Neutrophil (primary cell): ENCODE measurements at regions not wholly inside any gene's neighbourhood (a gene's known extent, or its start where the extent isn't known, plus 50 kb on each side); places are given as distances from the start of the nearest gene placed in this dataset.

Experiments used
- H3K27ac ChIP-seq: fragments of 200-600 bp; sonication (generic); 2 replicates; pipeline ENCODE4 v1.5.1; 2016; ENCODE audit warnings: mild to moderate bottlenecking, moderate library complexity
- H3K27me3 ChIP-seq: fragments of 200-600 bp; sonication (generic); 2 replicates; pipeline ENCODE4 v1.6.0; 2016; ENCODE audit warnings: mild to moderate bottlenecking
- H3K36me3 ChIP-seq: fragments of 200-600 bp; sonication (generic); 2 replicates; pipeline ENCODE4 v1.5.1; 2017
- H3K4me1 ChIP-seq, 2 experiments: fragments of 200-600 bp in 1 of 2; sonication (generic) in 1 of 2; 1 replicate in 1 of 2; 2 replicates in 1 of 2; pipeline versions ENCODE4 v1.5.1 to v1.6.1; 2013 to 2016; ENCODE audit warnings: low read depth in 1 of 2, low read length in 1 of 2, mild to moderate bottlenecking in 1 of 2, moderate library complexity in 1 of 2; ENCODE audit not compliant: control insufficient read depth in 1 of 2, insufficient read depth in 1 of 2
- H3K4me3 ChIP-seq, 2 experiments: fragments of 200-600 bp in 1 of 2; sonication (generic) in 1 of 2; 1 replicate in 1 of 2; 2 replicates in 1 of 2; pipeline ENCODE4 v1.5.1; 2013 to 2016; ENCODE audit warnings: low read depth in 1 of 2, low read length in 1 of 2, mild to moderate bottlenecking in 1 of 2, moderate library complexity in 1 of 2
- H3K9me3 ChIP-seq: fragments of 200-600 bp; sonication (generic); 2 replicates; pipeline ENCODE4 v1.5.1; 2016
- TF ChIP-seq, protein P1 (sequence below): fragments of 200-600 bp; sonication (generic); IDR thresholded peaks from 2 replicates; pipeline ENCODE4 v1.5.1; 2016; ENCODE audit warnings: antibody characterized with exemption

GRCh38 chr14:23694949-23695663 lies 58.9 kb downstream of the DHRS2 start:
- TF ChIP-seq, protein P1, sequence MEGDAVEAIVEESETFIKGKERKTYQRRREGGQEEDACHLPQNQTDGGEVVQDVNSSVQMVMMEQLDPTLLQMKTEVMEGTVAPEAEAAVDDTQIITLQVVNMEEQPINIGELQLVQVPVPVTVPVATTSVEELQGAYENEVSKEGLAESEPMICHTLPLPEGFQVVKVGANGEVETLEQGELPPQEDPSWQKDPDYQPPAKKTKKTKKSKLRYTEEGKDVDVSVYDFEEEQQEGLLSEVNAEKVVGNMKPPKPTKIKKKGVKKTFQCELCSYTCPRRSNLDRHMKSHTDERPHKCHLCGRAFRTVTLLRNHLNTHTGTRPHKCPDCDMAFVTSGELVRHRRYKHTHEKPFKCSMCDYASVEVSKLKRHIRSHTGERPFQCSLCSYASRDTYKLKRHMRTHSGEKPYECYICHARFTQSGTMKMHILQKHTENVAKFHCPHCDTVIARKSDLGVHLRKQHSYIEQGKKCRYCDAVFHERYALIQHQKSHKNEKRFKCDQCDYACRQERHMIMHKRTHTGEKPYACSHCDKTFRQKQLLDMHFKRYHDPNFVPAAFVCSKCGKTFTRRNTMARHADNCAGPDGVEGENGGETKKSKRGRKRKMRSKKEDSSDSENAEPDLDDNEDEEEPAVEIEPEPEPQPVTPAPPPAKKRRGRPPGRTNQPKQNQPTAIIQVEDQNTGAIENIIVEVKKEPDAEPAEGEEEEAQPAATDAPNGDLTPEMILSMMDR, result no peak
- Histone ChIP-seq H3K4me3 (no peak overlapping the region), H3K9me3 (no peaks in the 10 kb centered on the region), H3K27me3 (peaks cover 42% of the 10 kb centered on the region), H3K27ac (no peak overlapping the region), H3K36me3 (no peaks in the 10 kb centered on the region), H3K4me1 (no peaks in the 10 kb centered on the region)

DNA sequence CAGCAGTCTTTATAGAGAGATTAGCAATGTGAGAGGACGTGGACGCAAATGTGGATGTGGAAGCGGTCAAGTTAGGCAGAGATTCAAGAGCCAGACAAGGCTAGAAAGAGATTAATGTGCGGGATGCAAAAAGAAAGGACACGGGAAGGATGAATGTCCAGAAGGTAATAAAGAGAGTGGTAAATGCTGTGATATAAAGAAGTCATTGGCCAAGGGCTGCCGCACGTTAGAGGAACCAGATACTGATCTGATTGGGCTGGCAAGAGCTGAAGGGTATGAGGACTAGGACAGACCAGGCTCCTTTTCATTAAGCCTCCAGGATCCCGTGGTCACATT lies 59.5 kb downstream of the DHRS2 start:
- H3K27me3 ChIP-seq, result peaks cover 42% of the 10 kb centered on the region
- H3K27ac ChIP-seq, result no peak overlapping the region
- TF ChIP-seq, protein P1, result no peak
- H3K36me3 ChIP-seq, result no peaks in the 10 kb centered on the region
- H3K9me3 ChIP-seq, result no peaks in the 10 kb centered on the region
- no peak overlapping the region for H3K4me3 ChIP-seq
- no peaks in the 10 kb centered on the region for H3K4me1 ChIP-seq

- Histone ChIP-seq H3K4me1 (no peaks in the 10 kb centered on the region), H3K4me3 (no peak overlapping the region)
Measured at GRCh38 chr14:23696701-23697239, 60.6 kb downstream of the DHRS2 start.

DNA sequence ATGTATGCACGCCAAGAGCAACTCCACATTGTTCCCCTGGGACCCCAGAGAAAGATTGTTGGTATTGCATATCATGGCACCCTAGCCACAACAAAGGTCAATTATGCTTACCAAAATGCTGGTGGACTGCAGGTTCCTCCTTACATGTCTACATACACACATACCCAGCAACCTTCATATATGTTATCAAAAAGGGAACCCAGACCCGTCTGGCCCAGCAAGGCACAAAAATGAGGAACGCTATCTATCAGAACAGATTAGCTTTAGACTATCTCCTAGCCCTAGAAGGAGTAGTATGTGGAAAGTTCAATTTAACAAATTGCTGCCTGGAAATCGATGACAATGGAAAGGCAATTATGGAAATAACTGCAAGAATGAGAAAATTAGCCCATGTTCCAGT lies 61.5 kb downstream of the DHRS2 start:
- no peak overlapping the region for H3K4me3 ChIP-seq
- H3K36me3 ChIP-seq, result no peaks in the 10 kb centered on the region
- H3K27ac ChIP-seq, result no peak overlapping the region
- no peaks in the 10 kb centered on the region for H3K4me1 ChIP-seq
- peaks cover 42% of the 10 kb centered on the region for H3K27me3 ChIP-seq
- no peaks in the 10 kb centered on the region for H3K9me3 ChIP-seq
- TF ChIP-seq, protein P1, result no peak

More at GRCh38 chr14:23696701-23697239, 60.6 kb downstream of the DHRS2 start:
- Histone ChIP-seq H3K9me3 (no peaks in the 10 kb centered on the region), H3K27ac (no peak overlapping the region), H3K27me3 (peaks cover 42% of the 10 kb centered on the region), H3K36me3 (no peaks in the 10 kb centered on the region)
- TF ChIP-seq, protein P1, result no peak

- TF ChIP-seq, protein P1, result no peak
- Histone ChIP-seq H3K36me3 (no peaks in the 10 kb centered on the region), H3K9me3 (peaks cover 4% of the 10 kb centered on the region), H3K4me1 (no peaks in the 10 kb centered on the region), H3K4me3 (no peak overlapping the region), H3K27ac (no peak overlapping the region), H3K27me3 (peaks cover 1% of the 10 kb centered on the region)
Measured at GRCh38 chr14:23702656-23703426, 66.7 kb downstream of the DHRS2 start.
